Ectodermal cell (in vitro differentiated cells): ENCODE measurements at regions not wholly inside any gene's neighbourhood (a gene's known extent, or its start where the extent isn't known, plus 50 kb on each side); places are given as distances from the start of the nearest gene placed in this dataset.

Experiments used
- H3K27ac ChIP-seq: 2 replicates; pipeline ENCODE4 v1.7.0; 2013; ENCODE audit warnings: mild to moderate bottlenecking, low read depth, low read length; ENCODE audit not compliant: insufficient read depth, poor library complexity, severe bottlenecking
- H3K27me3 ChIP-seq: 2 replicates; pipeline ENCODE4 v1.7.0; 2013; ENCODE audit warnings: mild to moderate bottlenecking, low read length; ENCODE audit not compliant: insufficient read depth, control insufficient read depth, poor library complexity, severe bottlenecking
- H3K36me3 ChIP-seq: one replicate; pipeline ENCODE4 v1.7.0; 2013; ENCODE audit warnings: low read length; ENCODE audit not compliant: control insufficient read depth, insufficient read depth
- H3K4me1 ChIP-seq: one replicate; pipeline ENCODE4 v1.7.0; 2013; ENCODE audit warnings: low read length; ENCODE audit not compliant: control insufficient read depth, insufficient read depth
- H3K4me3 ChIP-seq: 2 replicates; pipeline ENCODE4 v1.7.0; 2013; ENCODE audit warnings: low read depth, low read length, control low read depth; ENCODE audit not compliant: insufficient read depth
- H3K9me3 ChIP-seq: 2 replicates; pipeline ENCODE4 v1.7.0; 2013; ENCODE audit warnings: mild to moderate bottlenecking, low read length, moderate library complexity; ENCODE audit not compliant: control insufficient read depth
- WGBS, 2 experiments: methylation state at CpG; one replicate each; pipeline ENCODE4 v1.1.7; 2013; ENCODE audit warnings: missing lambda C conversion rate in 2 of 2; 5-methylcytosine and 5-hydroxymethylcytosine counted together

DNA sequence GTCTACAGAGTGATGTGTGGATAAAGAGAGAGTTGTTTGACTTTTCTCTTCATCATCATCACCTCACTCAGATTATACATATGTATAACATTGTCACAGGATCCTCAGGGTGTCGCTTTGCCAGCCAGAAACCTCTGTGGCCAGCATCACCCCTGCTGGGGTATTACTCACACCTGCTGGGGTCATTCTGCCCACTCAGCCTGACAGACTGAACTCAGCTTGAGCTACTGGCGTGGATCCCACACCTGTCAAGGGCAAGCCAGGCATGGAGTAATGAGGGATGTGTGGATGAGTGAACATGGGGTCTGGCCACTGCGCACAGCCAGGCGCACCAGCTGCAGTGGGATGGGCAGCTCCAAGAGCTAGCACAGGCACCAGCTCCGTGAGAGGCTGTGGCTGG is 870.6 kb downstream of the CBLN2 start:
- peaks cover 6% of the 10 kb centered on the region for H3K9me3 ChIP-seq
- no peaks in the 10 kb centered on the region for H3K4me1 ChIP-seq
- no peaks in the 10 kb centered on the region for H3K36me3 ChIP-seq
- H3K4me3 ChIP-seq = no peak overlapping the region
- no peak overlapping the region for H3K27ac ChIP-seq
- 77 to 82% methylated on average over 5 of the region's 5 CpGs for WGBS, 2 experiments
- H3K27me3 ChIP-seq = no peaks in the 10 kb centered on the region

DNA sequence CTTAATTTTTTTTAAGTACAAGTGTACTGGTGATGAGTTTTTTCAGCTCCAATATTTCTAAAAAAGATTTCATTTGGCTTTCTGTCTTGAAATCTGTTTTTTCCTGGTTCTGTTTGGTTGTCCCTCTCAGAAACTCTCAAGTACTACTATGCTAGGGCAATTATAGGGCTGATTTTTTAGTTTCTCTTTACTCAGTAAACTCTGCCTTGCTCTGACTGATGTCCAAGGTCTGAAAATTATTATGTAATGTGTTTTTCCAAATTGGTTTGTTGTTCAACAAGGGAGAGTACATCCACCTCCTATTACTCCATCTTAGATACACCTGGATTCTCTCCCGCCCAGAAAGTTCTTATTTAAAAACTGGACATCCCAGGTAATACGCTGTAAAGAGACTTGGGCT is 877.7 kb downstream of the CBLN2 start:
- no peaks in the 10 kb centered on the region for H3K27me3 ChIP-seq
- no peaks in the 10 kb centered on the region for H3K4me1 ChIP-seq
- H3K9me3 ChIP-seq = no peaks in the 10 kb centered on the region
- WGBS, 2 experiments = 67 to 77% methylated on average over 1 to 2 of the region's 2 CpGs
- H3K36me3 ChIP-seq = no peaks in the 10 kb centered on the region
- no peak overlapping the region for H3K4me3 ChIP-seq
- H3K27ac ChIP-seq = no peak overlapping the region

DNA sequence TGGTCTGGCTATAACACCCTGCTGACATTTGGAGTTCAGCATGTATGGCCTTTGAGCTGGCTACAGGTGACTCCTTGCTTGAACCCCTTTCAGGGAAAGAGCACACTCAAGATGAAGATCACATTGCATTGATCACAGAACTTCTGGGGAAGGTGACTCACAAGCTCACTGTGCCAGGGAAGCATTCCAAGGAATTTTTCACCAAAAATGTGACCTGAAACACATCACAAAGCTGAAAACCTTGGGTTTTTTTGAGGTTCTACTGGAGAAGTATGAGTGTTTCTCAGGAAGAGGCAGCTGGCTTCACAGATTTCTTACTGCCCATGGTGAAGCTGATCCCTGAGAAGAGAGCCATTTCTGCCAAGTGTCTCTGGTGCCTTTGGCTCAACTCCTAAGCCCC is 879.0 kb downstream of the CBLN2 start:
- no peaks in the 10 kb centered on the region for H3K9me3 ChIP-seq
- H3K36me3 ChIP-seq = no peaks in the 10 kb centered on the region
- H3K27ac ChIP-seq = no peak overlapping the region
- H3K27me3 ChIP-seq = no peaks in the 10 kb centered on the region
- no peaks in the 10 kb centered on the region for H3K4me1 ChIP-seq
- no peak overlapping the region for H3K4me3 ChIP-seq

DNA sequence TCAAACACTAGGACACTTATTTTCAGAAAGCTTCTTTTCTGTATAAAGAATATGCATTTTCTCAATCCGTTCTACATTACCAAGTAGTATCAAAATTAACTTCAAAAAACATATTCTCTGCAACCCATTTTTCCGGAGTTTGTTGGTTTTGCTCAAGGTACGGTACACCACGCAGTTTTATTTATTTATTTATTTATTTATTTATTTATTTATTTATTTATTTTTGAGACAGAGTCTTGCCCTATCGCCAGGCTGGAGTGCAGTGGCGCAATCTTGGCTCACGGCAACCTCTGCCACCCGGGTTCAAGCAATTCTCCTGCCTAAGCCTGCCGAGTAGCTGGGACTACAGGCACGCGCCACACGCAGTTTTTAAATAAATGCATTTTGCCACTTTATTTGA is 900.3 kb downstream of the CBLN2 start:
- 85% methylated on average over 9 of the region's 12 CpGs for WGBS, 2 experiments
- Histone ChIP-seq H3K27me3 (no peaks in the 10 kb centered on the region), H3K9me3 (no peaks in the 10 kb centered on the region), H3K27ac (no peak overlapping the region), H3K36me3 (no peaks in the 10 kb centered on the region), H3K4me1 (no peaks in the 10 kb centered on the region), H3K4me3 (no peak overlapping the region)

DNA sequence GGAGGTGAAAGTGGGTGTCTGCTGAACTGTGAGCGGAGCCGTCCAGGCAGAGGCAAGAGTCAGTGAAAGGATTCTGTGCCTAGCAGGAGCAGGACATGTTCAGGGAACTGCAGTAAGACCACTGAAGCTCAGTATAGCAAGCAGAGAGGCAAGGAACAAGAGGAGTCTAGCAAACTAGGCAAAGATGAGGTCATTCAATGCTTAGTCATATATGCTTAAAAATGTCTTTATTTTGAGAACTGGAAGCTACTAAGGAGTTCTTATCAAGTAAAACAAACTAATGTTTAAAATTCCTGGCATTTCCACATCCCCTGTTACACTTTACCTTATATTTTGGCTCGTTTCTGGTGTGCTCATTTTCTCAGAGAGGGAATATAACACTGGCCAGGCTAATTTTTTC is 913.4 kb downstream of the CBLN2 start:
- no peak overlapping the region for H3K4me3 ChIP-seq
- H3K27me3 ChIP-seq = no peaks in the 10 kb centered on the region
- 88 to 95% methylated on average over 3 of the region's 3 CpGs for WGBS, 2 experiments
- H3K9me3 ChIP-seq = peaks cover 1% of the 10 kb centered on the region
- no peak overlapping the region for H3K27ac ChIP-seq
- no peaks in the 10 kb centered on the region for H3K36me3 ChIP-seq
- H3K4me1 ChIP-seq = no peaks in the 10 kb centered on the region

DNA sequence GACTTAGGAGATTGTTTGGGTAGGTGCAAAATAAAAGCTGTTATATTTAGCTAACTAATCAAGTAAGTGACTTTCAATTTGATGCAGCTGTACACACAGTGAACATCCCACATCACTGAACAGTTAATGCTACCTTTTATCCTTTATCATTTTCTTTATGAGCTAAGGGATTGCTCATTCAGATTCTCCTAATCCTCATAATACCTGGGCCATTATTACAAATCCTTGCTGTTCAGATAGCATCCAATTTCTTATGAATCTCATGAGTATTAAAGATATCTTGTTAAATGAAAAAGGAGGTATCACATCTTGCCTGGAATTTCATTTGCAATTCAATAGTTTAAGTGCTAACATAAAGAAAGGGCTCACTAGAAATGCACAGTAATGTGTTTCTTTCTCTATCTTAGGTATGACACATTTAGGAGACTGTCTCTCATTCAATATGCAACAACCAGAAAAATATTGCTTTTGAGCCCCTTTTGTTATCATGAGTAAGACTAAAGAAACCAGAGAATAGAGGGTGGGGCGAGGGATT is 918.5 kb downstream of the CBLN2 start:
- Histone ChIP-seq H3K27me3 (no peaks in the 10 kb centered on the region), H3K9me3 (no peaks in the 10 kb centered on the region), H3K36me3 (no peaks in the 10 kb centered on the region), H3K4me3 (no peak overlapping the region), H3K27ac (no peak overlapping the region), H3K4me1 (no peaks in the 10 kb centered on the region)
- 80 to 91% methylated on average over 1 of the region's 1 CpG for WGBS, 2 experiments

DNA sequence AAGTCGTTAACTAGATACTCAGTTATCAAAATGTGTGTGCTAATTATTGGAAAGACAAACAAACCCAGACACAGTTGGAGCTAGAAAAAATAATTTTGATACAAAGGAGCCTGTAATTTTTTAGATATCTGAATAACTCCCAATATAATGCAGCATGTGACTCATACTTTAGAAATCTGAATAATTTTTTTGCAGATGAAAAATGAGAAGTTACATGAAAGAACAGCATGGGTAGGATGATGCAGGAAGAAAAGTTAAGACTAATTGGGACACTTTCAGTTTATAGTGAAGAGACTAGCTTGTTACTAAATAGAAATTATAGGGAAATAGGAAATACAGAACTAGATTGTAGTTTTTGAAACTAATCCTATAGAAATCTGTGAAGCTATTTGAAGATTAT is 945.8 kb downstream of the CBLN2 start:
- Histone ChIP-seq H3K4me1 (no peaks in the 10 kb centered on the region), H3K9me3 (peaks cover 5% of the 10 kb centered on the region), H3K27ac (no peak overlapping the region), H3K27me3 (no peaks in the 10 kb centered on the region), H3K36me3 (no peaks in the 10 kb centered on the region), H3K4me3 (no peak overlapping the region)
- 83% methylated on average over 1 of the region's 1 CpG; no CpG with 5 or more reads in 1 of the 2 experiments for WGBS, 2 experiments

DNA sequence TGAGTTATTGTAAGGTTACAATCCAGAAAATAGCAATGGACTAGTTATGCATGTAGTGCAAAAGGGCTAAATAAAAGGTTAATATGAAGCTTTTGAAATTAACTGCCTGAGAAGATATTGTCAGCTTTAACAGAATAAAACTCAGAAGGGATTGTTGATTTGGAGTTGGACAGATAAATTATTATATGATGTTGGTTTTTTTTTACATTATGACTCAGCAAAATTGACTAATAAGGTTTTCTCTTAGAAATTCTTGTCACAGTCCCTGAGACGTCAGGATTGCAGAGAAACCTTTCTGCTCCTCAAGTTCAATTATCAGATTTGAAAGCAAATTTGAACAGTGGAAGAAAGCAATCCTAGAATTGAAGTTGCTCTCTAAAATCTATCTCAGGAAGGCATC is 946.9 kb downstream of the CBLN2 start:
- H3K27ac ChIP-seq = no peak overlapping the region
- no peaks in the 10 kb centered on the region for H3K36me3 ChIP-seq
- H3K9me3 ChIP-seq = peaks cover 8% of the 10 kb centered on the region
- WGBS, 2 experiments = 46 to 76% methylated on average over 1 of the region's 1 CpG
- no peaks in the 10 kb centered on the region for H3K4me1 ChIP-seq
- no peaks in the 10 kb centered on the region for H3K27me3 ChIP-seq
- no peak overlapping the region for H3K4me3 ChIP-seq

DNA sequence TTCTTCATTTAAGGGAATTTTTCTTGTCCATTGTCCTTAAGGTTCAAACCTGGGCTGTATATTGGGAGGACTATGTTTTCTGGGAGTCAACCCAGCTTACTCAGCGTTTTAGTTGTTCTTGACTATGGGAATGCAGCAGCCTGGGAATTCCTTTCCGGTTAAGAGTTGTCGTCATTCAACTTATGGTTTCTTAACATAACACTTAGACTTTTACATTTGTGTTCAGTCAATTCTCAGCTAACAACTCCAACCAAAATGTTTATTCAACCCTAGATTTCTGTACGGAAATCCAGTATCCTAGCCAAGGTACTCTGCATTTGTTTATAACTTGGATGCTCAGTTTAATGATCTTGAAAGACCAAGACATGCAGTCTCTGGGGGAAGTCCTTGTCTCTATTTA is 960.9 kb downstream of the CBLN2 start:
- no peak overlapping the region for H3K27ac ChIP-seq
- peaks cover 5% of the 10 kb centered on the region for H3K9me3 ChIP-seq
- H3K4me3 ChIP-seq = no peak overlapping the region
- WGBS, 2 experiments = 83 to 84% methylated on average over 4 of the region's 4 CpGs
- H3K4me1 ChIP-seq = no peaks in the 10 kb centered on the region
- no peaks in the 10 kb centered on the region for H3K27me3 ChIP-seq
- no peaks in the 10 kb centered on the region for H3K36me3 ChIP-seq

DNA sequence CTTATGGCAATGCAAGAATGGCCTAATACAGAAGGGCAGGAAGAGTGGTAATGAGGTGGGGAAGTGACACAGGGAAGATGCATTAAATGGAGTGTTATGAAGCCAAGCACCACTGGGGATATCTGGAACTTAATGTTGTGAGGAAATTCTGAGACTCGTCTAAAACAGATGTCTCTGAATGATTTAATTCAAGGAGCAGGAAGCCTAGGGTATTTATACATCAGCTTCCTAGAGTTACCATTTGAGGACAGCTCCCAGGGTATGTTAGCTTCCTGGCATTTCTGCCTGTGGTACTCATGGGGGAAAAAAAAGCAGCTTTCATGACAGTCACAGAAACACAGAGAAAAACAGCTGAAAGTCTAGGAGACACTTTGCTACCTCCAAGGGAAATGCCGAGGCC is 989.5 kb downstream of the CBLN2 start:
- H3K27me3 ChIP-seq = no peaks in the 10 kb centered on the region

DNA sequence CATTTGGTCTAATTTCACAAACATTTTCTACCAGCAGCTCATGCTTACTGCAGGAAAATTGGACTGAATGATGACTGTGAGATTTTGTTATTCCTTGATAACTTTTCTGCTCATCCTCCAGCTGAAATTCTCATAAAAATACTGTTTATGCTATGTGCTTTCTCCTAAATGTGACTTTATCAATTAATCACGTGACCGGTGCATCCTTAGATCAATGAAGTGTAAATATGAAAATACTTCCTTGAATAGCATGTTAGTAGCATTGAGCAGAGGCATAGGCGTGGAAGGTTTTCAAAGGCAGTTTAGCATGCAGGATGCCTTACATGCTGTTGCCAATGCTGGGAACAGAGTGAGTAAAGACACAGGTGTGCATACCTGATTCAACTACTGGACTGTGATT is 1002.5 kb downstream of the CBLN2 start:
- Histone ChIP-seq H3K27me3 (no peaks in the 10 kb centered on the region), H3K27ac (no peak overlapping the region), H3K36me3 (no peaks in the 10 kb centered on the region), H3K4me1 (no peaks in the 10 kb centered on the region), H3K4me3 (no peak overlapping the region), H3K9me3 (peaks cover 7% of the 10 kb centered on the region)
- 69 to 84% methylated on average over 2 to 3 of the region's 3 CpGs for WGBS, 2 experiments

More for the DNA sequence above, 989.5 kb downstream of the CBLN2 start:
- no peaks in the 10 kb centered on the region for H3K36me3 ChIP-seq
- no peak overlapping the region for H3K27ac ChIP-seq
- H3K4me3 ChIP-seq = no peak overlapping the region
- H3K4me1 ChIP-seq = no peaks in the 10 kb centered on the region
- H3K9me3 ChIP-seq = peaks cover 2% of the 10 kb centered on the region
- 78 to 89% methylated on average over 2 of the region's 2 CpGs for WGBS, 2 experiments
